Neutrophil (primary cell): ENCODE measurements at regions not wholly inside any gene's neighbourhood (a gene's known extent, or its start where the extent isn't known, plus 50 kb on each side); places are given as distances from the start of the nearest gene placed in this dataset.
"Not testable (repeated sequence)": the region's sequence is repeated elsewhere in the genome, so short reads cannot be mapped to it uniquely, and the experiment has no call there.

Experiments used
- H3K27ac ChIP-seq: fragments of 200-600 bp; sonication (generic); 2 replicates; pipeline ENCODE4 v1.5.1; 2016; ENCODE audit warnings: mild to moderate bottlenecking, moderate library complexity
- H3K27me3 ChIP-seq: fragments of 200-600 bp; sonication (generic); 2 replicates; pipeline ENCODE4 v1.6.0; 2016; ENCODE audit warnings: mild to moderate bottlenecking
- H3K36me3 ChIP-seq: fragments of 200-600 bp; sonication (generic); 2 replicates; pipeline ENCODE4 v1.5.1; 2017
- H3K4me1 ChIP-seq, 2 experiments: fragments of 200-600 bp in 1 of 2; sonication (generic) in 1 of 2; 1 replicate in 1 of 2; 2 replicates in 1 of 2; pipeline versions ENCODE4 v1.5.1 to v1.6.1; 2013 to 2016; ENCODE audit warnings: low read depth in 1 of 2, low read length in 1 of 2, mild to moderate bottlenecking in 1 of 2, moderate library complexity in 1 of 2; ENCODE audit not compliant: control insufficient read depth in 1 of 2, insufficient read depth in 1 of 2
- H3K4me3 ChIP-seq, 2 experiments: fragments of 200-600 bp in 1 of 2; sonication (generic) in 1 of 2; 1 replicate in 1 of 2; 2 replicates in 1 of 2; pipeline ENCODE4 v1.5.1; 2013 to 2016; ENCODE audit warnings: low read depth in 1 of 2, low read length in 1 of 2, mild to moderate bottlenecking in 1 of 2, moderate library complexity in 1 of 2
- H3K9me3 ChIP-seq: fragments of 200-600 bp; sonication (generic); 2 replicates; pipeline ENCODE4 v1.5.1; 2016
- CTCF ChIP-seq: fragments of 200-600 bp; sonication (generic); IDR thresholded peaks from 2 replicates; pipeline ENCODE4 v1.5.1; 2016; ENCODE audit warnings: antibody characterized with exemption

- Histone ChIP-seq H3K9me3 (no peaks in the 10 kb centered on the region), H3K4me3 (no peak overlapping the region), H3K36me3 (no peaks in the 10 kb centered on the region), H3K27ac (no peak overlapping the region), H3K4me1 (no peaks in the 10 kb centered on the region), H3K27me3 (no peaks in the 10 kb centered on the region)
- no peak for TF ChIP-seq CTCF
Measured at GRCh38 chr13:78497702-78498355, 105.5 kb downstream of the POU4F1 start.

GRCh38 chr13:78491978-78492377 lies 111.4 kb downstream of the POU4F1 start:
- Histone ChIP-seq H3K36me3 (no peaks in the 10 kb centered on the region), H3K27me3 (no peaks in the 10 kb centered on the region), H3K4me1 (no peaks in the 10 kb centered on the region), H3K27ac (no peak overlapping the region), H3K9me3 (no peaks in the 10 kb centered on the region), H3K4me3 (no peak overlapping the region)
- no peak for TF ChIP-seq CTCF

- not testable (repeated sequence) for H3K36me3 ChIP-seq, H3K27ac ChIP-seq, H3K4me3 ChIP-seq, H3K27me3 ChIP-seq, H3K4me1 ChIP-seq, H3K9me3 ChIP-seq
Measured at GRCh38 chr13:78490225-78490624, 113.1 kb downstream of the POU4F1 start.

- no peak overlapping the region for H3K4me3 ChIP-seq
- H3K36me3 ChIP-seq, result no peaks in the 10 kb centered on the region
- H3K9me3 ChIP-seq, result no peaks in the 10 kb centered on the region
- no peak for TF ChIP-seq CTCF
- H3K27me3 ChIP-seq, result no peaks in the 10 kb centered on the region
- no peaks in the 10 kb centered on the region for H3K4me1 ChIP-seq
- H3K27ac ChIP-seq, result no peak overlapping the region
Measured at GRCh38 chr13:78487707-78488106, 115.6 kb downstream of the POU4F1 start.

- Histone ChIP-seq H3K36me3 (no peaks in the 10 kb centered on the region), H3K9me3 (no peaks in the 10 kb centered on the region), H3K27me3 (no peaks in the 10 kb centered on the region), H3K4me1 (no peaks in the 10 kb centered on the region), H3K4me3 (no peak overlapping the region), H3K27ac (no peak overlapping the region)
- TF ChIP-seq CTCF, result no peak
Measured at GRCh38 chr13:78485803-78486202, 117.5 kb downstream of the POU4F1 start.

- Histone ChIP-seq H3K27me3 (no peaks in the 10 kb centered on the region), H3K36me3 (no peaks in the 10 kb centered on the region), H3K27ac (no peak overlapping the region), H3K9me3 (no peaks in the 10 kb centered on the region), H3K4me3 (no peak overlapping the region), H3K4me1 (no peaks in the 10 kb centered on the region)
- TF ChIP-seq CTCF, result no peak
Measured at GRCh38 chr13:78478183-78478582, 125.2 kb downstream of the POU4F1 start.
